HG03439 (cell line): ENCODE measurements at regions not wholly inside any gene's neighbourhood (a gene's known extent, or its start where the extent isn't known, plus 50 kb on each side); places are given as distances from the start of the nearest gene placed in this dataset.

Experiments
- ATAC-seq: cut with Tn5 transposase; IDR thresholded peaks from one replicate; pipeline ENCODE4 v1.9.1; 2021; ENCODE audit warnings: mild to moderate bottlenecking, moderate library complexity; ENCODE audit not compliant: unreplicated experiment

DNA sequence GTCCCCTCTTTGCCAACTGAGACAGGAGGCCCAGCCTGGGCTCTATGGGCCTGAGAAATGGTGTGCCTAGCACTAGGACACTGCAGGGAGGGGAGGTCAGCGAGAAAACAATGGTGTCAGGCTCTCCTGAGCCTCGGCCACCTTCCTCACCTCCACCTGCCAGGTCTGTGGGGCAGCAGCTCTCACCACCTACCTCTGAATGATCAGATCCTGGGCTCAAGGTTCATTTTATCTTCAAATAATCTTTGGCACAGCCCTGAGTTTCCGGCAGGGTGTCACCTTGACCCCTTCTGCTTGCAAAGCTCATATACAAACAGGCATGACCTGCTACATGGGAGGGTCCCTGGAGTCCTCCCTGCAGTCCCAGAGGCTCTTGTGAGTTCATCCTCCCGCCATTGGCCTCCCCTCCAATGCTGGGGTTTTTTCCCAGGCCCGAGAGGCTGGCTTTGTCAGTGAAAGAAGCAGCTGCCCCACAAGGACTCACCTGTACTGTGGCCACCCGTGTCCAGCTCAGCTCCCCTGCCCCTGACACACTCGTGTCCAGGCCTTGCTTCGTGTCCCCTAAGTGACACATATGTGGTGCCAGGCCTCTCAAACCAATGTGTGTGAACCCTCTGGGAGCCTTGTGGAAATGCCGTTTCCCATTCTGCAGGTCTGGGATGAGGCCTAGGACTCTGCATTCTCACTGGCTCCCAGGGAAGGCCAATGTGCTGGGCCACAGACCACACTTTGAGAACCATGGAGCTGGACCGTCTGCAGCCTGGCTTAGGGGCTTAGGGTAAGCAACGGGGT, 176.8 kb upstream of the CIBAR2 start:
- ATAC-seq = no peak

DNA sequence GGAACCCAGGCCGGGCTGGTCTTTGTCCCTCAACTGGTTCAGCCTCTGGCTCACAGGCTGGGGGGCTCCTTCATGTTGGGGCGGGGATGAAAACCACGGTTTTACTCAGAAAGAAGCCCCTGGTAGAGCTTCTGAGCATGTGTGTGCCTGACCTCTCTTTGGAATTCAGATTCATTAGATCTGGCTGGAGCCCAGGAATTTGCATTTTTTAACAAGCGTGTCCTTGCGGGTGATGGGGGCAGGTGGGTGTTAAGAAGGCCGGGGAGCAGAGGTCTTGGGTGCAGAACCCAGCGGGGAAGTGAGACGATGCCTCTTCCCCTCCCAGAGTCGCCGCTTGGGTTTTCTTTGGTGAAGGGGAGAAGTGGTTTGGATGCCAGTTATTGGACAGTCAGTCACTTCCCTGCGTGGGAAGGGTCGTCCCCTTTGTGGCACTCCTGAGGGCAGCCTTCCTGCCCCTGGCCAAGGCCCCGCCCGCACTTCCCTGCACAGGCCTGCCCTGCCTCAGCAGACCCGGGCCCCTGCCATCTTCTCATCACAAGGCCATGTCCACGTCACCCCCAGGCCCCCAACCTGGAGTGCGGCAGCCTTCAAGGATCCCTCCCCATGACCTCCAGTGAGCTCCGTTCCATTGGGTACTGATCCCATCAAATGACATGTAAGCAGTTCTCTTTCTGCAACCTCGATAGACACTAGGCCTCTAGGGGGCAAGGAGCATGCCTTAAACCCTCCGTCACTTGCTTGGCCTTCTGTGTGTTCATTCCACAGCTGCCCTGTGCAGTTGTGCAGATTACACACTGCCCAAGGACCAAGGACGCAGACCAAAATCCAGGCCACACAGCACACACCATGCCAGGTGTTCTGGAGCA, 177.7 kb upstream of the CIBAR2 start:
- ATAC-seq = no peak

DNA sequence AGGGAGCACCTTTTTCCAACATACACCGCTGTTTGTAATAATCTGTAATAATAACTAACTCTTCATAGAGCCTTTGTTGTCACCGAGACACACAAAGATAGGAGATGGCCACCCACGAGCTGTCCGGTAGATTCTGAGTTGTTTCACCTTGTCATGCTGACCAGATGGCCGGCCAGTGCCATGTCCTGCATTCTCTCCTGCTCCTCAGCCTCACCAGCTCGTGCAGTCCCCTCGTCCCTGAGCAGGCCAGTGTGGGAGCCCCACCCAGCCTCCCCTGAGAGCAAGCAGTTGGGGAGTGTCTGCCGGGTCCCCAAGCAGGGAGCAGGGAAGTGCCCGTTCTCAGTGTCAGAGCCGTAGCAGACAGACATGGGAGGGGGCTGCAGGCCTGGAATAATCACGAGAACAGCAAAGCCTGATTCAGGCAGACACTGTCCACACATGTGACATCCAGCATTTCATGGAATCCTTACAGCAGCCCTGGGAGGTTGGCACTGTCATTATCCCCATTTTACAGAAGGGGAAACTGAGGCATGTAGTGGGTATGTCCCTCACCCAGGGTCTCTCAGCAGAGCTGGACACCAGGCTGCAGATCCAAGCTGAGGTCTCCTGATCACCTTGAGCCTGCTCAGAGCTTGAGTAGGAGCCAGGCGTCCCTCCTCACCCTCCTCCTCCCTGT, 178.5 kb upstream of the CIBAR2 start:
- no peak for ATAC-seq

GRCh38 chr16:85291302-85292148, 179.3 kb upstream of the CIBAR2 start:
- no peak for ATAC-seq

- no peak for ATAC-seq
Observed at GRCh38 chr16:85293458-85293857, 181.2 kb upstream of the CIBAR2 start.

DNA sequence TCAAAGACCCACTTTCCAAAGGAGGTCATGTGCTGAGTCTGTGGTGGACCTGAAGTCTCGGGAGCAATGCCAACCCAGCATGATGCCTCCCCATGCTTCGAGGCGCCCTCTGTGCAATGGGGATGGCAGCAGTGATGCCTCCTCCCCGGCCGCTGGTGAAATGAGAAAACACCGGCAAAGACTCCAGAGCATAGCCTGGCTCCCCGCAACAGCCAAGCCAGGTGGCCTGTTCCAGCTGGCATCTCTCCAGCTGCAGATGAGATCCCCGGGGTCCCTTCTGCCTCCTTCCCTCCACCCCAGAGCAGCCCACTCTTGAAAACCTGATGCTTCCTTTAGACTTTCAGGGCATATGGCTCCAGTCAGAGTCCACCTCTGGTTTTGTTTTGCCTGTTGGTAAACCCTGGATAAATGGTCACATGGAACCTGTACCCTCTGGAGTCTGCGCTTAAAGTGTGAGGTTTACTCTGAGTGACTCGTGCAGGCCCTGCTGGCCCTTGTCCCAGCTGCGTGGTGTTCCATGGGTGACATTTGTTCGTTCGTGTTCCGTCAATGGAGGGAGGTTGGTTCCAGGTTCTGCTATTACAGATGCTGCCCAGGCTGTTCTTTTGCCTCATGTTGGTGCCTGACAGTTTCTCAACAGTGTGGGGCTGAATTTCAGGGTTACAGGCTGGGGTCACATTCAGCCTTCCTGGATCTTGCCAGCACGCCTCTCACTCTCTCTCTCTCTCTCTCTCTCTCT, 181.8 kb upstream of the CIBAR2 start:
- no peak for ATAC-seq

- ATAC-seq = no peak
Observed at GRCh38 chr16:85294810-85295508, 182.7 kb upstream of the CIBAR2 start.

- ATAC-seq = no peak
Observed at GRCh38 chr16:85296859-85297660, 184.8 kb upstream of the CIBAR2 start.

DNA sequence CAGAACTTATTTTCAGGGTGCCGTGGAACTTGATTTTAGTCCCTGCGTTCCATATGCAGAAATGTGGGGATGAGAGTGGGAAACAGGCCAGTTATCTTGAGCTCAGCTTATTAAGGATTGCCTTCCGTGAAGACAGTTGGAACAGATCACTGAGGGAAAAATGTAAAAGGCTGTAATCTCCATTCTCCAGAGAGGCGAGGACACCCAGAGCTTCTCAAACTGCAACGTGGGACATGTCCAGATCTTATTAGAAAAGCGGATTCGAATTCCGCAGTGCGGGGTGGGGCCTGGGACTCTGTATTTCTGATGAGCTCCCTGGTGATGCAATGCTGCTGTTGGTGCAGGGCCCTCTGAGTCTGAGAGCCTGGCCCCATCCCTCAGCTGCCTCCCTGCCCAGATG, 185.6 kb upstream of the CIBAR2 start:
- no peak for ATAC-seq

- no peak for ATAC-seq
Observed at GRCh38 chr16:85300406-85300968, 188.2 kb upstream of the CIBAR2 start.

- no peak for ATAC-seq
Observed at GRCh38 chr16:85301231-85301630, 189.0 kb upstream of the CIBAR2 start.

DNA sequence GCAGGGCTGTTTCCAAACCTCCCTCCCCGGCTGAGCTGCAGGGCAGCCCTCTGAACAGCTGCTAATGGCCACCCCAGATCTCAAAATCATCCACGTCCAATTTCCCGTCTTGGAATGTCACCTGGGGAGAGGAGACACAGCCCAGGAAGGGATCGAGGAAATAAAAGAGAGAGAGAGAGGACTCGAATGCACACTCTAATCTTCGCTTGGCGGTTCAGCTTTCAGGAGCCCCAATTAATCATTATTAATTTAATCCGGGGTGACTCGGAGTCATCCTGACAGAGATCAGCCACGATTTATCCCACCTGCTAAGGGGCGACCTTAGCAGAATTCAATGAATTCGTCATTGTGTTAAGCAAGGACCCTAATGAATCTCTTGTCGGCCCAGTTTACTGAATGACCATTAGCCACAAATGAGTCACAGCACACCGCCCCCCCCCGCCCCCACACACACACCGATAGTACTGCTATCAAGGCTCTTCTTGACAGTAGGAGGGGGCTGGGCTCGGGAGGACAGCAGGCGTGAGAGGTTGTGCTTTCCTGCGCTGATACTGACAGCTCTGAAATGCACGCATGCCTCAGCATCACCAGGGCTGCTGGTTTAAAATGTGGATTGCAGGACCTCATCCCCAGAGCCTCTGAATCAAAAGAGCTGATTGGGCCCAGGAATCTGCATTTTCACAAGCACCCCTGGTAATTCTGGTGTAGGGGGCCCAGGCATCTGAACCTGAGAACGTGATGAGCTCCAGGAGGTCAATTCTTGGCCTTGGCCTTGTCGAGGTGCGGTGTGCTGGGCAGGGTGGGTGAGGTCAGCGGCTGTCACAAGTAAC, 190.0 kb upstream of the CIBAR2 start:
- no peak for ATAC-seq

- ATAC-seq = no peak
Observed at GRCh38 chr16:85302848-85303353, 190.6 kb upstream of the CIBAR2 start.

- ATAC-seq = no peak
Observed at GRCh38 chr16:85303354-85303883, 191.1 kb upstream of the CIBAR2 start.

GRCh38 chr16:85304337-85304736, 192.1 kb upstream of the CIBAR2 start:
- ATAC-seq = no peak

GRCh38 chr16:85306071-85306792, 194.0 kb upstream of the CIBAR2 start:
- ATAC-seq = no peak
